HG03442 (cell line): ENCODE measurements at regions not wholly inside any gene's neighbourhood (a gene's known extent, or its start where the extent isn't known, plus 50 kb on each side); places are given as distances from the start of the nearest gene placed in this dataset.

Source experiments
- ATAC-seq: cut with Tn5 transposase; IDR thresholded peaks from one replicate; pipeline ENCODE4 v1.9.1; 2021; ENCODE audit warnings: mild to moderate bottlenecking, moderate library complexity; ENCODE audit not compliant: unreplicated experiment

GRCh38 chr7:17227766-17228490 lies 70.5 kb upstream of the AHR start:
- ATAC-seq, result no peak

DNA sequence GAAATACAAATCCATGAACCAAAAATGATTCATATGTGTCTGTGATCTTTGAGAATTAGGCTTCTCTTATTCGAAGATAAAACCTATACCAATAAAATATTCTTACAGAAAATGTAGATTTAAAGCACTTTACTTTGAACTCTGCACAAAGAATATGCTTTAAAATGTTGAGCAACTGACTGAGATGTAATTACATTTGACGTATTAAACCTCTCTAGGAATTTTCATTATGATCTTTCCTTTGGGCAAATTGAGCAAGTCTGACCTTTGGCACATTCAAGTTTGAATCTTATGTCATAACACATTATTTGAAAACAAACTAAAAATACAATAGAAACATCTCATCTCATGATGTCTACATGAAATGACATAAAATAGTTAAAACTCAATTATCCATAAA lies 69.2 kb upstream of the AHR start:
- ATAC-seq, result no peak

DNA sequence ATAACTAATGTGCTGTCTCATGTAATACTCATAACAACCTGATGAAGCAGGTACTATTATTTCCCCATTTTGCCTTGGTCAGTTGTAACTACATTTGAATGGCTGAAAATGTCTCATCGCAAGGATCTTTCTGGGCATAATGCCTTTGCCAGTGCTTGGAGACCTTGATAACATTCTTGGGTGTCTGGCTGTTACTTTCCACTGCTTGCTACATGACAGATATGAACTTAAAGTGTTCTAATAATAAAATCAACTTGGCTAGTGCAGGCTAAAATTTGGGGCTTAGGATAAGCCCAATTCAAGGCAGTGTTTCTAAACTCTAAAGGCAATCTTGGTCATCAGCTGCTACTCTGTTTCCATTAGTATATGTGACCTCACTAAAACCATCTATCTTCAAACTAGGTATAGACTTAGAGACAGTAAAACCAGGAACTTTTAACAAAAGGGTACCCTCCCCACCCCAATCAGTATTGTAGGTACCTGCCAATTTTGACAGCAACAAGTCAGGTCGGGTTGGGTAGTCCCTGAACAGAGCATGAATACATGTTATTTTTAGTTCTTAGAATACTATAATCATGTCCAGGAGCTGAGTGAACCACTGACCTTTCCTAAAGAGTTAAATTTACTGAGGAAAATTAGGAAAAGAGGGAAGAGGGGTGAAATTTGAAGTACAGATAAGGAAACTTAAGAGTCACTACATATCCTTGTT lies 68.2 kb upstream of the AHR start:
- ATAC-seq, result no peak

DNA sequence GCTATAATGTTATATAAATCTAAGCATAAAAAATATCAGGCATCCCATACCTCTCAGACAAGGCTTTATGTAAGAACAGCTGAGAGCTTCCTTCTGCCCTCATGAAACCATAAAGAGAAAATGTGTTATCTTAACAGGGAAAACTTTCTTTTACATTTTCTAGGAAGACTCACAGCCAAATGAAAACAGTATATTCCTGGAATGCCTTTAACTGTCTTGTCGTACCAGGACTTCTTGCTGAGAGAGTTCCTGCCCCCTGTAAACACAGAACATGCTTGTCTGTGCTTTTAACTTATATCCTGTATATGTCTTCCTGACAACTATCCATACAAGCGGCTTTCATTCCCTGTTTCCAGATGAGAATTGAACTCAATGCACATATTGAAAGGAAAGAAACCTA lies 64.8 kb upstream of the AHR start:
- ATAC-seq, result no peak

DNA sequence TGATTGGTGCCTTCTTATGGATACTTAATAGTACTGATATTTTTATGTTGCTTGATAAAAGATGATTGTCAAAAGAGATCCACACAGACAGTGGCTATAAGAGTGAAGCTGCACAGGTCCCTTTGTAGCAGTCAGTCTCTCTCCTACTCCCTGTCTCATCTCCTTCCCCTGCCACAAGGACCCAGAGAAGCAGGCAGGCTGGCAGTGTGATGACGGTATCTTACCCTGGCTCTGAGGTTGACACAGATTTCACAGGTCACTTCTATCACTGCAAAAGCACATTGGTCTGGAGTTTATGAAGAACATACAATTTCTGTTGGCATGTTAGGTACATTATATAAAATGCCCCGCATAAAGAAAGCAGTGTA lies 64.4 kb upstream of the AHR start:
- peak; percentile 39 for ATAC-seq

DNA sequence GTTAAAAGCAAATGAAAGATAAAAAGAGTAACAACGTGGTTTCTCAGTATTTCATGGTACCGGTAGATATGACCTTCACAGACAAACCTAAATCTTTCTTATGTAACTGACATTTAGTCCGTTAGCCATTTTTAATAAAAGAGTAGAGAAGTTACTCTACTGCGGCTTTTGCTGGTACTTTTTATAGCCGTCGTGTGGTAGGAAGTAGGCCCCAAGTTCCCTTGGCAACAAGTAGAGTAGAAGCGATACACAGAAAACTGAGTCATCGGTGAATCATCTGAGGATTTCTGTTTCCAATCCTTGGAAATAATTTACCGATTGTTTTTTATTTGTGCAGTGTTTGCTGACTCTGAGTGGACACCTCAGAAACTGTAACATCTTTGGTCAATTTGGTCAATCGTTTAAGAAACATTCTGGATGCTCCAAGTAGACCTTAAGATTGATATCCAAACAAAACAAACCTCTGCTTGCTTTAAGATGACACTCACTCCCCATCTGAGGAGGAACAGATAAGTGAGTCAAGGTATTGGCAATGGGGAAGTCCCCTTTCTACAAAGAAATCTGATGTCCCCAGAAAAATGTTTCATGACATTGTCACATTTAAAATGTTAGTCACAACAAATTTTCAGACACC lies 63.9 kb upstream of the AHR start:
- peak; percentile 97 for ATAC-seq

DNA sequence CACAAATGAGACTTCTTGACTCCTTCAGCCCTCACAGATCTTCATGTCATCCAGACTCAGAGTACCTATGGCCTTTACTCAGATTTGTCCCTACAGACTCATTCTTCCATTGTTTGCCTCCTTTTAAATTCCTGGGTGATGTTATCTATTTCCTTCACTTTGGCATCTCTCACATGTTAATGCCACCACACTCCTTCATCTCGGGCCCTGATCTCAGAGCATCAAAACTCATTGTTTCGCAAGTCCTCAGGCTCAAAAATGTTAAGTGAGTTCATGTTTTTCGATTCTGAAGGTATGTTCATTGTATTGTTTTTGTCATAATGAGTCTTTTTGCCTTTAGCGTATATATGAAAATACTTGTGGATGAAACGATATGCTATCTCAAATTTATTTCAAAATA lies 62.3 kb upstream of the AHR start:
- ATAC-seq, result no peak

GRCh38 chr7:17236603-17237002 lies 61.8 kb upstream of the AHR start:
- no peak for ATAC-seq

DNA sequence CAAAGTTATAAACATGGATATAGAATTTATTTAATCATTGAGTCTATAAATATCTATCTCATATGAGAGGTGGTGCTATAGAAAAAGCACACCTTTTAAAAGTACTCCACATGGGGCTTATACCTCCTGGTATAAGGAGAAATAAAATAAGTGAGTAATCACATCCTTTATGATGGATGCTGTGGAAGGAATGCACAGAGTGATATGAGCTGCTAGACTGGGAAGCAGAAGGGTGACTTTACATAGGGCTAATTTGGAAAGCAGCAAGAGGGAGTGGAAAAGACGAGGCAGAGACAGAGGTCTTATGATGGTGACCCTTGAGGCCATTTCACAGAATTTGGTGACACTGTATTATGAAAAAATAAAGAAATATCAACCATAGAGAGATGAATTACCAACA lies 59.4 kb upstream of the AHR start:
- ATAC-seq, result no peak

GRCh38 chr7:17239683-17240521 lies 58.5 kb upstream of the AHR start:
- ATAC-seq, result no peak

DNA sequence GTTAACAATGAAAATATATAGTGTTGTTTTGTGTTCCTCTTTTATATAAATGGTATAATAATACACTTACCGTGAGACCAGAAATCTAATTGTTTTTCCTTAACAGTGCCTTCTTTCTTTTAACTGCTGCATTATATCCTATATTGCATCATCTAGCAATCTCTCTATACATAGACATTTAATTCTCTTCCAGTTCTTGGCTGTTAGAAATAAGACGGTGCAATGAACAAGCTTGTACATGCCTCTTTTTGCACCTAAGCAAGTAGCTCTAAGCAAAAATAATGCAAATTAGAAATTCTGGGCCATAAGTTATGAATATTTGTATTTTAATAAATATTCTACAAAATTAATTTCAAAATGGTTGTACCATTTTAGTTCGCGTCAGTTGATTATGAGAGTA lies 55.9 kb upstream of the AHR start:
- ATAC-seq, result no peak

DNA sequence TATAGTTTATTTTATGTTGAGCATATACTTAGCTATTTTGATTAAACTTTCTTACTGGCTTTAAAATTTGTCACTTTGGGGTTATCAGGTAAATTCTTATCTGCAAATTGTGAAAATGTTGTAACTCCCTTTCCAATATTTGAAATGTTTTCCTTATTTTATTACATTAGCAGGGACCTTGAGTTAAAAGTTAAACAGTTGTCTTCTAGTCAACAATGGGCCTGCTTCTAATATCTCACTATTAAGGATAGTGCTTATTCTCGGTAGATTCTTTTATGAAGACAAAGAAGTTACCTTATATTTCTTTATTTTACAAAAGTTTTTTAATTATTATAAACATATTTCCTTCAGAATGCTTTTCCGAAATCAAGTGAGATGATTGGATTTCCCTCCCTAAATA lies 53.7 kb upstream of the AHR start:
- no peak for ATAC-seq

GRCh38 chr7:17247357-17247756 lies 51.1 kb upstream of the AHR start:
- ATAC-seq, result no peak

DNA sequence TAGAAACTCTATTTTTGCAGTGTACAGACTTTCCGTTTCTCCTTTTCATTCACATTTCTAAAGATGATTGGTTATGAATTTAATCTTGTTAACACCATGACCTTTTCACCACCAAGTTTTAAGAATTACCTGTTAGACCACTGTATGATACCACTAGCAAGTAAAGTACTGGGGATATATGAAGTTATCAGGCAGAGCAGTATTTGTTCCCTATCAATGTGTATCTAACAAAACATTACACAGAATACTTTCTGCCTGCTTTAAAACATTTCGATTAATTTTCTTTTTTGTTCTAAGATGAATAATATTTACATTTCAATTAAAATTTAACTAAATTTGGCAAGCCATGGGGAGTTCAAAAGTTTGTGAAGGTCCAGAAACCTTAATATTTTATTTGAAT lies 49.9 kb upstream of the AHR start:
- ATAC-seq, result no peak
